Smooth muscle cell (in vitro differentiated cells): ENCODE measurements at regions not wholly inside any gene's neighbourhood (a gene's known extent, or its start where the extent isn't known, plus 50 kb on each side); places are given as distances from the start of the nearest gene placed in this dataset.
"Not testable (repeated sequence)": the region's sequence is repeated elsewhere in the genome, so short reads cannot be mapped to it uniquely, and the experiment has no call there.

Experiments
- DNase-seq: peaks from one replicate; lab custom pipeline; 2025; ENCODE audit not compliant: unreplicated experiment; lab: John Stamatoyannopoulos, UW
- H2AFZ ChIP-seq: fragments of 200-600 bp; sonication (generic); 2 replicates; pipeline ENCODE4 v1.6.0; 2016; ENCODE audit warnings: antibody characterized with exemption, low read depth, mild to moderate bottlenecking
- H3F3A ChIP-seq: fragments of 200-600 bp; sonication (generic); 2 replicates; pipeline ENCODE4 v1.6.0; 2017; ENCODE audit warnings: antibody characterized with exemption, low read depth
- H3K27ac ChIP-seq: fragments of 200-600 bp; sonication (generic); 2 replicates; pipeline ENCODE4 v1.5.1; 2016; ENCODE audit warnings: low read depth, mild to moderate bottlenecking
- H3K27me3 ChIP-seq: fragments of 200-600 bp; sonication (generic); 2 replicates; pipeline ENCODE4 v1.6.1; 2016; ENCODE audit warnings: low read depth, mild to moderate bottlenecking
- H3K36me3 ChIP-seq: fragments of 200-600 bp; sonication (generic); 2 replicates; pipeline ENCODE4 v1.5.1; 2016; ENCODE audit warnings: low read depth
- H3K4me1 ChIP-seq: fragments of 200-600 bp; sonication (generic); 2 replicates; pipeline ENCODE4 v1.5.1; 2016; ENCODE audit warnings: low read depth
- H3K4me2 ChIP-seq: fragments of 200-600 bp; sonication (generic); 2 replicates; pipeline ENCODE4 v1.6.0; 2016; ENCODE audit warnings: mild to moderate bottlenecking
- H3K4me3 ChIP-seq: fragments of 200-600 bp; sonication (generic); 2 replicates; pipeline ENCODE4 v1.5.1; 2016; ENCODE audit warnings: mild to moderate bottlenecking
- H3K79me2 ChIP-seq: fragments of 200-600 bp; sonication (generic); 2 replicates; pipeline ENCODE4 v1.6.0; 2016; ENCODE audit warnings: low read depth, mild to moderate bottlenecking
- H3K9ac ChIP-seq: fragments of 200-600 bp; sonication (generic); 2 replicates; pipeline ENCODE4 v1.6.0; 2016; ENCODE audit warnings: low read depth
- H3K9me3 ChIP-seq: fragments of 200-600 bp; sonication (generic); replicated peaks from 2 replicates; pipeline ENCODE4 v1.5.1; 2016; ENCODE audit warnings: low read depth
- H4K20me1 ChIP-seq: fragments of 200-600 bp; sonication (generic); 2 replicates; pipeline ENCODE4 v1.6.0; 2016; ENCODE audit warnings: low read depth
- CTCF ChIP-seq: fragments of 200-600 bp; sonication (generic); IDR thresholded peaks from 2 replicates; pipeline ENCODE4 v1.5.1; 2017; ENCODE audit warnings: borderline replicate concordance, mild to moderate bottlenecking, antibody characterized with exemption; ENCODE audit not compliant: insufficient read depth, poor library complexity, severe bottlenecking
- WGBS: methylation state at CpG from one replicate; pipeline ENCODE4 v1.1.7; 2016; ENCODE audit warnings: low lambda C conversion rate; 5-methylcytosine and 5-hydroxymethylcytosine counted together

- peaks cover 3% of the 10 kb centered on the region for H3F3A ChIP-seq
- no peak for TF ChIP-seq CTCF
- no peak overlapping the region for H3K9ac ChIP-seq
- no peaks in the 10 kb centered on the region for H3K9me3 ChIP-seq
- no peak overlapping the region for H2AFZ ChIP-seq
- peaks cover 15% of the 10 kb centered on the region for H3K4me1 ChIP-seq
- no peak overlapping the region for H3K27ac ChIP-seq
- H3K4me3 ChIP-seq, result no peak overlapping the region
- H3K4me2 ChIP-seq, result no peak overlapping the region
- no peak for DNase-seq
- no peaks in the 10 kb centered on the region for H3K36me3 ChIP-seq
- H3K79me2 ChIP-seq, result no peaks in the 10 kb centered on the region
- 98% methylated on average over 4 of the region's 4 CpGs for WGBS
- no peaks in the 10 kb centered on the region for H4K20me1 ChIP-seq
- no peaks in the 10 kb centered on the region for H3K27me3 ChIP-seq
These were observed 97.9 kb upstream of the CCDC91 start for GRCh38 chr12:28092396-28092795.

DNA sequence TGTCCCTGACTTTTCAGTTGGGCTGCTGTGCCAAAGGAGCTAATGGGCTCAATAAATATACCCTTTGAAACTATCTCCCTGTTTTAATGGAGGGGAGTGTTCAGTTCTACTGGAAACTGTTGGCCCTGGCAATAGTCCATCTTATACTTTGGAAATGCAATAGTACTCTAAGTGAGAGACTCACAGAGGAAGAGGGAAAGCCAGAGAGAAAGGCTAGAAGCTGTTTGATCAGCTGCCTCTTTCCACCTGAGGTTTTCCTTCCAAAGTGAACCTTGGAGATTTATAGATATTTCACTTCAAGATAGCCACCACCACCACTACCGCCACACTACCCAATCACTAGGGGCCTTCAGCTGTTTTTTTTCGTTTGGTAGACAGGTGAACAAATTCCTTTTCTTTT is 93.6 kb upstream of the CCDC91 start:
- no peak overlapping the region for H3K9ac ChIP-seq
- H3K27ac ChIP-seq, result no peak overlapping the region
- no peaks in the 10 kb centered on the region for H3F3A ChIP-seq
- H3K4me1 ChIP-seq, result no peaks in the 10 kb centered on the region
- H3K36me3 ChIP-seq, result no peaks in the 10 kb centered on the region
- H3K27me3 ChIP-seq, result no peaks in the 10 kb centered on the region
- H3K4me3 ChIP-seq, result no peak overlapping the region
- H4K20me1 ChIP-seq, result no peaks in the 10 kb centered on the region
- no peak for DNase-seq
- no peak overlapping the region for H2AFZ ChIP-seq
- no peak overlapping the region for H3K4me2 ChIP-seq
- WGBS, result 96% methylated on average over 2 of the region's 2 CpGs
- no peaks in the 10 kb centered on the region for H3K79me2 ChIP-seq
- H3K9me3 ChIP-seq, result no peaks in the 10 kb centered on the region
- TF ChIP-seq CTCF, result no peak

GRCh38 chr12:28097221-28097620 is 93.0 kb upstream of the CCDC91 start:
- Histone ChIP-seq H3K27ac (no peak overlapping the region), H3K79me2 (no peaks in the 10 kb centered on the region), H3K4me1 (no peaks in the 10 kb centered on the region), H4K20me1 (no peaks in the 10 kb centered on the region), H2AFZ (no peak overlapping the region), H3K4me2 (no peak overlapping the region), H3K27me3 (no peaks in the 10 kb centered on the region), H3K9ac (no peak overlapping the region), H3K9me3 (no peaks in the 10 kb centered on the region), H3F3A (no peaks in the 10 kb centered on the region), H3K36me3 (no peaks in the 10 kb centered on the region), H3K4me3 (no peak overlapping the region)
- no peak for TF ChIP-seq CTCF
- WGBS, result 83% methylated on average over 3 of the region's 3 CpGs
- DNase-seq, result no peak

GRCh38 chr12:28099245-28099644 is 91.0 kb upstream of the CCDC91 start:
- H3K79me2 ChIP-seq, H3K4me3 ChIP-seq, H3K9me3 ChIP-seq, H3F3A ChIP-seq, H4K20me1 ChIP-seq, H3K9ac ChIP-seq, H3K4me2 ChIP-seq, H3K27ac ChIP-seq, H3K27me3 ChIP-seq, H3K36me3 ChIP-seq, H2AFZ ChIP-seq, H3K4me1 ChIP-seq, DNase-seq: not testable (repeated sequence)
- 86% methylated on average over 2 of the region's 2 CpGs for WGBS
